Adrenal gland (tissue), 9 donors: ENCODE measurements at regions not wholly inside any gene's neighbourhood (a gene's known extent, or its start where the extent isn't known, plus 50 kb on each side); places are given as distances from the start of the nearest gene placed in this dataset.

Source experiments
- DNase-seq, 7 donors: peaks; one replicate each; pipeline ENCODE4 v3.0.0-alpha.2; 2019 to 2020
- H3K27ac ChIP-seq, 5 donors: fragments of 200-600 bp; sonication (generic) in 4 of 5; 1 replicate in 3 of 5; 2 replicates in 2 of 5; pipeline versions ENCODE4 v1.5.1 to v1.8.0; 2016 to 2020; ENCODE audit warnings: mild to moderate bottlenecking in 1 of 5
- H3K27me3 ChIP-seq: fragments of 200-600 bp; 2 replicates; pipeline ENCODE4 v1.8.0; 2021
- H3K36me3 ChIP-seq, 2 donors: fragments of 200-600 bp; replicated peaks in 1 of 2; 1 replicate in 1 of 2; 2 replicates in 1 of 2; pipeline versions ENCODE4 v1.5.1 to v1.8.0; 2018 to 2022
- H3K4me1 ChIP-seq, 2 donors: fragments of 200-600 bp; replicated peaks in 1 of 2; 1 replicate in 1 of 2; 2 replicates in 1 of 2; pipeline versions ENCODE4 v1.5.1 to v1.8.0; 2018 to 2021
- H3K4me3 ChIP-seq, 4 donors: fragments of 200-600 bp; sonication (generic) in 3 of 4; one replicate each; pipeline ENCODE4 v1.5.1; 2016 to 2018
- H3K9me3 ChIP-seq, 3 donors: fragments of 200-600 bp; sonication (generic) in 1 of 3; replicated peaks in 1 of 3; 1 replicate in 2 of 3; 2 replicates in 1 of 3; pipeline versions ENCODE4 v1.5.1 to v1.8.0; 2016 to 2021
- CTCF ChIP-seq, 6 experiments: fragments of 450-650 bp in 4 of 6; fragments of 200-600 bp in 2 of 6; sonication (generic) in 1 of 6; IDR thresholded peaks; 1 replicate in 5 of 6; 2 replicates in 1 of 6; pipeline versions ENCODE4 v1.5.1 to v1.8.0; 2016 to 2021; ENCODE audit warnings: antibody characterized with exemption in 6 of 6, mild to moderate bottlenecking in 2 of 6, moderate library complexity in 1 of 6
- POLR2A ChIP-seq, 2 donors: fragments of 450-650 bp; IDR thresholded peaks; one replicate each; pipeline ENCODE4 v1.6.1; 2017; ENCODE audit warnings: antibody characterized with exemption in 2 of 2, mild to moderate bottlenecking in 2 of 2, moderate library complexity in 1 of 2
- WGBS, 4 donors: extraction: QIAGEN DNeasy Blood & Tissue Kit in 2 of 4; methylation state at CpG; one replicate each; pipeline versions ENCODE4 v1.1.5 to v1.1.7; 2013 to 2017; 5-methylcytosine and 5-hydroxymethylcytosine counted together
- intact Hi-C, 2 donors: fragments of 100-400 bp; cut with DNase I; formaldehyde crosslinking; loops; one replicate each; pipeline versions ENCODE4 v1.14.1 to v1.15.0; 2022 to 2023
- donor health status: healthy with polysubstance abuse.
- donor health status: Bipolar disorder and iron deficiency.
- donor health status: DM: yes; HTN: yes; CAD: no.
- donor health status: DM: no; HTN: no; CAD: no.
- donor health status: DM: no; HTN: no; CAD: no.

GRCh38 chr3:152608696-152609594, 226.0 kb upstream of the P2RY1 start:
- no peaks in the 10 kb centered on the region for H3K36me3 ChIP-seq
- no peak for TF ChIP-seq CTCF (IDR thresholded peaks at IDR 0.05)
- no peak for TF ChIP-seq POLR2A (IDR thresholded peaks at IDR 0.05)
- intact Hi-C loops, result no loop called here
- H3K4me3 ChIP-seq, result no peak overlapping the region
- H3K9me3 ChIP-seq, result peaks cover 0 to under 1% (median 0%) of the 10 kb centered on the region in 3 donors
- no peaks in the 10 kb centered on the region for H3K4me1 ChIP-seq
- WGBS, 4 donors, result 71 to 84% (median 79%) methylated on average over 8 of the region's 8 CpGs
- DNase-seq, result no peak
- no peaks in the 10 kb centered on the region for H3K27me3 ChIP-seq
- no peak overlapping the region for H3K27ac ChIP-seq

- intact Hi-C loops, result no loop called here
- H3K4me1 ChIP-seq, result no peaks in the 10 kb centered on the region
- TF ChIP-seq CTCF (IDR thresholded peaks at IDR 0.05) (no peak), POLR2A (IDR thresholded peaks at IDR 0.05) (no peak)
- H3K9me3 ChIP-seq, result no peaks in the 10 kb centered on the region
- H3K27me3 ChIP-seq, result no peaks in the 10 kb centered on the region
- DNase-seq, result no peak
- no peak overlapping the region for H3K4me3 ChIP-seq
- no peaks in the 10 kb centered on the region for H3K36me3 ChIP-seq
- no peak overlapping the region for H3K27ac ChIP-seq
Observed at GRCh38 chr3:152609891-152610290, 225.0 kb upstream of the P2RY1 start.

GRCh38 chr3:152610622-152611021, 224.3 kb upstream of the P2RY1 start:
- H3K4me1 ChIP-seq, result no peaks in the 10 kb centered on the region
- WGBS, 4 donors, result 75 to 79% (median 77%) methylated on average over 6 of the region's 6 CpGs
- intact Hi-C loops, result no loop called here

DNA sequence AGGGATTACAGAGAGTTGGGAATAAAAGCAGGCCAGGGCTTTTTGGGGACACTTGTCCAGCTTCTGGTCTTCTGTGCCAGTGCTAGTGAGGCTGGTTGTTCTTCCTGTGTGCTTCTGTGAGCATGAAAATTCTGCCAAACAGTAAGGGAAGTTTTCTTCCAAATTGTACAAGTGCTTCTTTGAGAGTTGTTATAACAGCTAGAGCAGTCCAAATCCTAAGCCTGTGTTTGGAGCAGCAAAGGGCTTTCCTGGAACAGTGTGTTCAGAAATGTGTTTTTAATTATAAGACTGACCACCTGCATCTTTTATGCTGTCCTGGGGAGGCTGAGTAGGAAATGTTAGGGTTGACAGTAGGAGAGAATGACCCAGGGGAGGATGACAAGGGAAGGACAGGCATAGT, 223.0 kb upstream of the P2RY1 start:
- H3K27ac ChIP-seq, result no peak overlapping the region
- H3K9me3 ChIP-seq, result no peaks in the 10 kb centered on the region
- intact Hi-C loops, result no loop called here
- H3K4me1 ChIP-seq, result no peaks in the 10 kb centered on the region
- no peaks in the 10 kb centered on the region for H3K27me3 ChIP-seq
- no peak for TF ChIP-seq CTCF (IDR thresholded peaks at IDR 0.05)
- TF ChIP-seq POLR2A (IDR thresholded peaks at IDR 0.05), result no peak
- H3K4me3 ChIP-seq, result no peak overlapping the region
- DNase-seq, result no peak
- no peaks in the 10 kb centered on the region for H3K36me3 ChIP-seq

More at GRCh38 chr3:152610622-152611021, 224.3 kb upstream of the P2RY1 start:
- H3K4me3 ChIP-seq, result no peak overlapping the region
- no peak for DNase-seq
- H3K9me3 ChIP-seq, result no peaks in the 10 kb centered on the region
- TF ChIP-seq POLR2A (IDR thresholded peaks at IDR 0.05) (no peak), CTCF (IDR thresholded peaks at IDR 0.05) (no peak)
- H3K36me3 ChIP-seq, result no peaks in the 10 kb centered on the region
- no peak overlapping the region for H3K27ac ChIP-seq
- H3K27me3 ChIP-seq, result no peaks in the 10 kb centered on the region
